Testis (tissue), 2 donors: ENCODE measurements at regions not wholly inside any gene's neighbourhood (a gene's known extent, or its start where the extent isn't known, plus 50 kb on each side); places are given as distances from the start of the nearest gene placed in this dataset.
A peak's percentile ranks its signal among the peaks of the same experiment; 100 is the strongest.

Experiments used
- DNase-seq: peaks from one replicate; pipeline ENCODE4 v3.0.0-alpha.2; 2019
- H3K27ac ChIP-seq, 2 donors: fragments of 200-600 bp; sonication (generic); one replicate each; pipeline ENCODE4 v1.5.1; 2019
- H3K27me3 ChIP-seq: fragments of 200-600 bp; sonication (generic); one replicate; pipeline ENCODE4 v1.5.1; 2019
- H3K36me3 ChIP-seq: fragments of 200-600 bp; sonication (generic); one replicate; pipeline ENCODE4 v1.5.1; 2017; ENCODE audit warnings: low read depth; ENCODE audit errors: missing control alignments
- H3K4me1 ChIP-seq: fragments of 200-600 bp; sonication (generic); one replicate; pipeline ENCODE4 v1.5.1; 2019
- H3K4me3 ChIP-seq, 2 donors: fragments of 200-600 bp; sonication (generic); one replicate each; pipeline ENCODE4 v1.5.1; 2017 to 2019
- H3K9me3 ChIP-seq: fragments of 200-600 bp; sonication (generic); one replicate; pipeline ENCODE4 v1.5.1; 2017
- CTCF ChIP-seq, 3 experiments: fragments of 450-650 bp in 2 of 3; fragments of 200-600 bp in 1 of 3; sonication (generic) in 1 of 3; IDR thresholded peaks; one replicate each; pipeline ENCODE4 v1.5.1; 2016 to 2019; ENCODE audit warnings: antibody characterized with exemption in 3 of 3, mild to moderate bottlenecking in 2 of 3, moderate library complexity in 1 of 3
- POLR2A ChIP-seq: fragments of 450-650 bp; IDR thresholded peaks from one replicate; pipeline ENCODE4 v1.6.1; 2017; ENCODE audit warnings: antibody characterized with exemption, mild to moderate bottlenecking, moderate library complexity
- WGBS, 2 donors: methylation state at CpG; one replicate each; pipeline ENCODE4 v1.1.5; 2018; 5-methylcytosine and 5-hydroxymethylcytosine counted together
- intact Hi-C: fragments of 100-400 bp; cut with DNase I; formaldehyde crosslinking; loops from one replicate; pipeline ENCODE4 v1.15.1; 2023; ENCODE audit warnings: low total_unique reads

GRCh38 chr2:107325981-107326786 lies 440.2 kb upstream of the ST6GAL2 start:
- no peak for TF ChIP-seq POLR2A
- TF ChIP-seq CTCF (IDR thresholded peaks at IDR 0.05): no peak
- no peak overlapping the region for H3K4me3 ChIP-seq
- no peaks in the 10 kb centered on the region for H3K36me3 ChIP-seq
- intact Hi-C loops: no loop called here
- H3K27me3 ChIP-seq: no peaks in the 10 kb centered on the region
- H3K27ac ChIP-seq: peak overlapping the region; percentile 1 to 23
- no peaks in the 10 kb centered on the region for H3K9me3 ChIP-seq
- H3K4me1 ChIP-seq: no peaks in the 10 kb centered on the region
- DNase-seq: peak; percentile 37
- WGBS, 2 donors: 31 to 34% methylated on average over 4 of the region's 4 CpGs

GRCh38 chr2:107334306-107334705 lies 448.3 kb upstream of the ST6GAL2 start:
- Histone ChIP-seq H3K27me3 (no peaks in the 10 kb centered on the region), H3K36me3 (no peaks in the 10 kb centered on the region), H3K27ac (no peak overlapping the region), H3K9me3 (no peaks in the 10 kb centered on the region), H3K4me3 (no peak overlapping the region), H3K4me1 (peaks cover 8% of the 10 kb centered on the region)
- TF ChIP-seq POLR2A (no peak), CTCF (IDR thresholded peaks at IDR 0.05) (no peak)
- 83 to 92% methylated on average over 2 of the region's 2 CpGs for WGBS, 2 donors
- DNase-seq: no peak
- intact Hi-C loops: no loop called here

- DNase-seq: no peak
- Histone ChIP-seq H3K4me1 (peaks cover 8% of the 10 kb centered on the region), H3K27me3 (no peaks in the 10 kb centered on the region), H3K9me3 (no peaks in the 10 kb centered on the region), H3K4me3 (no peak overlapping the region), H3K27ac (peak overlapping the region; percentile 52 to 76), H3K36me3 (no peaks in the 10 kb centered on the region)
- 71 to 75% methylated on average over 2 of the region's 2 CpGs for WGBS, 2 donors
- intact Hi-C loops: no loop called here
- TF ChIP-seq POLR2A (no peak), CTCF (IDR thresholded peaks at IDR 0.05) (no peak)
Measured at GRCh38 chr2:107336526-107336925, 450.6 kb upstream of the ST6GAL2 start.

GRCh38 chr2:107337209-107337898 lies 451.4 kb upstream of the ST6GAL2 start:
- Histone ChIP-seq H3K36me3 (no peaks in the 10 kb centered on the region), H3K27me3 (no peaks in the 10 kb centered on the region), H3K4me3 (no peak overlapping the region), H3K4me1 (peaks cover 8% of the 10 kb centered on the region), H3K27ac (peak overlapping the region; percentile 52 to 76), H3K9me3 (no peaks in the 10 kb centered on the region)
- intact Hi-C loops: no loop called here
- TF ChIP-seq POLR2A (no peak), CTCF (IDR thresholded peaks at IDR 0.05) (no peak)
- 62 to 63% methylated on average over 6 of the region's 6 CpGs for WGBS, 2 donors
- no peak for DNase-seq
